Sciatic nerve (tissue), 2 donors: ENCODE measurements at regions not wholly inside any gene's neighbourhood (a gene's known extent, or its start where the extent isn't known, plus 50 kb on each side); places are given as distances from the start of the nearest gene placed in this dataset.

Source experiments
- ATAC-seq: fragments of 200-7000 bp; cut with Tn5 transposase; one replicate; pipeline ENCODE4 v1.9.1; 2020; ENCODE audit warnings: mild to moderate bottlenecking, moderate library complexity
- DNase-seq: peaks from one replicate; pipeline ENCODE4 v3.0.0-alpha.2; 2020; ENCODE audit warnings: low spot score
- intact Hi-C: fragments of 100-400 bp; cut with DNase I; formaldehyde crosslinking; loops from one replicate; pipeline ENCODE4 v1.14.2; 2022
- donor health status: DM: no; HTN: no; CAD: no.
- donor health status: DM: no; HTN: no; CAD: no.

DNA sequence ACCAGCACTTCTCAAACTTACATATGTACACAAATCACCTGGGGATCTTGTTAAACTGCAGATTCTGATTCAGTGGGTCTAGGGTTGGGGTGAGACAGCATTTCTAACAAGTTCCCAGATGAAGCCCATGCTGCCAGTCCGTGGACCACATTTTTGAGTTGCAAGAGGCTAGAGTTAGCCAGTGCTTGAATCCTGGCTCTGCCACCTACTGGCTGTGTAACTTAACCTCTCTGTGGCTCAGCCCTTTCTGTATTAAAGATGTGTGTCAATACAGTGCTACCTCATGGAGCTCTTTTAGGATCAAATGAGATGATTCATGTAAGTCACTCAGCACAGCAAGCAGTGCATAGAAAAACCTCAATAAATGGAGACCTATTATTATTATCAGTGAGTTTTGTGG lies 90.2 kb upstream of the ISX start:
- DNase-seq (no peak), ATAC-seq (no peak)
- intact Hi-C loops: no loop called here

DNA sequence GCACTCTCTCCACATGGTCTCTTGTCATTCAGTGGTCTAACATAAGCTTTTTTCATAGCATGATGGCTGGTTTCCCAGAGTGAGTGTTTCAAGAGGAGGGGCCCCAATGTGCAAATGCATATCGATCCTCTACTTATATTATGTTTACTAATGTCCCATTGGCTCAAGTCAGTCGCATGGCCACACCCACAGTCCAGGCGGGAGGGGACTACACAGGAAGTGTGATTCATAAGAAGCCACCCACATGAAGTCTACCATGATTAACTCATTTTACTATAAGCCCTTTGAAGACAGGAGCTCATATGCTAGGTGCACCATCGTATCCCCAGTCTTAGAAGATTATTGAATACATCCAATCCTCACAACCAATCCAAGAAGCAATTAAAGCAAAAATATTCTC lies 89.5 kb upstream of the ISX start:
- no peak for DNase-seq
- intact Hi-C loops: no loop called here
- ATAC-seq: no peak

DNA sequence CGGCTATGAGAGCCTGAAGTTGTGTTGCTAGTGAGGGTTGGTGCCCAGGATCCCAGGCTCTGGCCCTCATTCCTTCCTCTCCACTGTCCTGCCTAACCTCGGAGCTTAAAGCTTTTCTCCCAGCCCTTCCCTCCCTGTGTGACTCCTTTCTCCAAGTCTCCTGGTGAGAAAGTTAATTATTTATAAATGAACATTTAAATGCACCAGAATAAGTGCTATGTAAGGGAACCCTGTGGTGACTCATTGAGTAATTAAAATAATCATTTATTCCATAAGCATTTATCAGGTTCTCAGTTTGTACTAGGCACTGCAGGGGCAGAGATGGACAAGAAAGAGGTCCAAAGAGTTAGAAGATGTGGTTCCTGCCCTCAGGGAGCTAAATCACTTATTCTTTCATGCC lies 89.1 kb upstream of the ISX start:
- intact Hi-C loops: no loop called here
- ATAC-seq (no peak), DNase-seq (no peak)

DNA sequence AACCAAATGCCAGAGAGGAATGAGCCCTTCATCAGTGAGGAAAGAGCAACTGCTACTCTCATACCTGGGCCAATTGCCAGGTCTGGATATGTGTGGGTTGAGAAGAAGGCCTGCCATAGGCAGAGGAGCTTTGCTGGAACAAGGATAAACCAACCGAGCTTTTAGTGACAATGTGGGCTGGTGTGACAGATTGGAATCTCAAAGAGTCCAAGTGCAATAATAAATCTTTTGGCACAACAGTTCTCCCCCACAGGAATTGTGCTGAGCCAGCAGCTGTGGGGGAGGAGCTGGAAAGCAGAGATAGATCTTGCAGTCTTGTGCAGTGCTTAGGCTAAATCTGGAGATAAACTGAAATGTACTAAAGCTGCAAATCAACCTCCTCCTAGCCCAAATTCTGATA lies 79.4 kb upstream of the ISX start:
- intact Hi-C loops: no loop called here
- no peak for ATAC-seq
- DNase-seq: no peak

DNA sequence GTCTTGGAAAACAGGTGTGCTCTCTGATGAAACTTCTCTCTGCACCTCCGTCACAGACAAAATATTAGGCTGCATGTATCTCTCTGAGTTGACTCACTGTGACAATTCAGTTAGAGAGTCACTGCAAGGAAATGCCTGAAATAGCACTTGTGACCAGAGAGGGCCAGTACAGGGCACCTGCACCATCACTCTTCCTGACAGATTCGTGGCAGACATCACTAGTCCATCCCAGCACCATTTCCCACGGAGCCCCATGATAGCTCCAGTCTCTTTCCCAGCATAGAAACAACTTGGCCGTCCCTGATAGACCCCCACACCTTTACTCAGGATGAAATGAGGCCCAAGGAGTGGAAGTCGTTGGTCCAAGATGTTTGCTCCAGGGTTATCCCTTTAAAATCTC lies 73.3 kb upstream of the ISX start:
- DNase-seq: no peak
- intact Hi-C loops: no loop called here
- ATAC-seq: no peak

DNA sequence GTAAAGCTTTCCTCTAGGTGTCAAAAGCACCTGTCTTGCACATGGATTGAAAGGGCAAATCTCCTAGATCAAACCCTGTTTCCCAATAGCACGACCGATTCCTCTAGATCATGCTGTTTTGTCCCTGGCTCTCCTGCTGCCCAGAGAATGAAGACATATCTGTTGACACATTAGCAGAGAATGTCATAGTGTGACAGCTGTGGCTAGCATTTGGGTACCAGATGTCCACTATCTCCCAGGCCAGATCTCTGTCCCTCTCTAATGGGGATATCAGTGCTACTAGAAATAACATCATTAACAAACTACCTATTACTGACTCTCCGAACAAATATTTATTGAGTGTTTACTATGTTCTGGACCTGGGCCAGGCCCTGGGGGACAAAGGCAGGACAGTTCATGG lies 72.4 kb upstream of the ISX start:
- no peak for ATAC-seq
- DNase-seq: no peak
- intact Hi-C loops: no loop called here

DNA sequence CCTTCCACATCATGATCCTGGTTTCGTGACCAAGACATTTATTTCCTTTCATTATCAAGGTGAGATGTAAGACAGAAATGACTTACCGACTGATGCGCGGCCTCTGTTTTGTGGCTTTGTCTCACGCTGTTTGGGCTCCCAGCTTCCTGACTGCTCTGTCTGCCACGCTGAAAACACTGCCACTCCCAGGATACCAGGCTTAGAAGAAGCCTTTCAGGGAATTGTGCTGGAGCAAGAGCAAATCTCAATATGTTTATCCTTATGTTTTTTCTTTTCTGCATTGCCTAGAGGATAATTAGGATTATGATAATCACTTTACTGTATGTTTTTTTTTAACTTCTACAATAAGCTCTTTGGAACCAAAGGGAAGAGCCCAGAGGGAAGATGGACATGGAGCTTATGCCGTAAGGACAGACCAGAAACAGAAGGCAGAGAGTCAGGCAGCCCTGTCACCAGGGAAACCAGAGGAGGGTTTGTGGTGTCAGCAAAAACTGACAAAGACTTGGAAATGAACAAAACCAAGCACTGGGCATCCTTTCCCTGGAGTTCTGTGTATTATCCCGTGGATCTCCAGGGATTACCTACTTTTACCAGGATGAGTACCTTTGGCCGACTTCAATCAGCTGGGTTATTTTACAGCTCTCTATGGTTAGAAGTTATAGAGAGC lies 68.2 kb upstream of the ISX start:
- intact Hi-C loops: no loop called here
- ATAC-seq (no peak), DNase-seq (no peak)

DNA sequence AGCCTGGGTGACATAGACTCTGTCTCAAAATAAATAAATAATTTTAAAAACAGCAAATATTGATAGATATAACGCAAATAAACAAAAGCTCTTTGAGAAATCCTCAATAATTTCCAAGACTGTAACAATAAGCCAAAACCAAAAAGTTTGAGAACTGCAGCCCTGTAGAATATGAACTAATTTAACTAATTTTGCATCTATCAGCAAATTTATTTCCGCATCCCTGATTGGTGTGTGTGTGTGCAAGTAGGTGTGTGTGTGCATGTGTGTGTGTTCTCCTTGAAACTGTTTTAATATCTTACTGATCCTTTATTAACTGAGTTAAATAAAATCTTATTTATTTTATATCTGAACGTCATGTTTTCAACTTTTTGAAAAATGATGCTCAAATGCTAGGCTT lies 67.0 kb upstream of the ISX start:
- no peak for ATAC-seq
- intact Hi-C loops: no loop called here
- no peak for DNase-seq

DNA sequence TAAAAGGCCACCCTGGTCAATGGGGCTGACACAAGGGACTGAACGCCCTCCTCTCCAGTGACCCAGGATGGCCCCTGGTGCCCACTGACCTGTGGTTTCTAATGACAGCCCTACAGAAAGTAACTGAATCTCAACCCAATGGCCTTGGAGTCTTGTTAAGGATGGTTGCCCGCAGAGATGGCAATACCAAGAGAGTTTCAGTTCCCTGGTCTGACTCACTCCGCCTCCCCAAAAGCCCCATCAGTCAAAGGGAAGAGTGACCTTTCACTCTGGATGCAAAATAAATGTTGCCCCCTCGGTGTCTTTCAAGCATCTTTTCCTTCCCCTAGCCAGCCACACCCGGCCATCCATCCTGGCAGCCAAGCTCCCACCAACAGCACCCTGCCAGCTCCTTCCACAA lies 57.7 kb upstream of the ISX start:
- ATAC-seq (no peak), DNase-seq (no peak)
- intact Hi-C loops: no loop called here

DNA sequence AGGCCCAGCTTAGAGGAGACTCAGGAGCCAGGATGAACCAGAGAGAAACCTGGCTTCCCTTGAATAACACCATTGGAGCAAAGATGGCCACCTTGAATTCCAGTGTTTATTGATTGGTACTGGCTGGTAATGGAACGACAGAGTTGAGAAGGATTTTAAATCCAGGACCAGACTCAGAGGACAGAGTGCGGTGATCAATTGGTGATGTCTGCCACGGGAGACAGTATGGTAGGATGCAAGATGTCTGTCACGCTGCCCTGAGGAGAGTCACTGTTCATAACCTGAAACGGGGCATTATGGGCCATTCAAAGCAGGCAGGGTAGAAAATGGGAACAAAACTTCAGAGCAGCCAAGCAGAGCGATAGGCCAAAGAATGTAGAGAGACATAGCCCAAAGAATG lies 55.4 kb upstream of the ISX start:
- DNase-seq (no peak), ATAC-seq (no peak)
- intact Hi-C loops: no loop called here

DNA sequence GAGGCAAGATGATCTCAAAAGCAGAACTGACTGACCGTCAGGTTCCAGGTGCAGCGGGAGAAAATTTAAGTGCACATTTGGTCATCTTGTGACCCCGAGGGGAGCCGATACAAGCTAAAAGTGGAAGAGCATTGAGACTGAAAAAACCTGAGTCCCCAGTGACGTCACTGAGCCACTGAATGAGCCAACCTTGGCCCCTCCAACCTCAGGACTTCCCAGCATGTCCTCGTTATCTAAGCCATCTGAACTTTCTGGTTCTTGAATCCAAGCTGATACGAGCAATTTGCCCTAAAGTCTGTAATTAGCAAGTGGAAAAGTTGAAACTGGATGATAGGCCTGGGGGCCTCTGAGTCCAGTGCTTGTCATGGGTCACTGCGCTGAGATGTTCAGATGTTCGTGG lies 51.1 kb upstream of the ISX start:
- ATAC-seq: no peak
- no peak for DNase-seq
- intact Hi-C loops: no loop called here
